ENCODE measurements at regions not wholly inside any gene's neighbourhood (a gene's known extent, or its start where the extent isn't known, plus 50 kb on each side); places are given as distances from the start of the nearest gene placed in this dataset.
"Not testable (repeated sequence)": the region's sequence is repeated elsewhere in the genome, so short reads cannot be mapped to it uniquely, and the experiment has no call there.

- DNase-seq (ENCODE audit: low spot score) (no peak), ATAC-seq (ENCODE audit: low FRiP score) (no peak)
- no peak for TF ChIP-seq CTCF (IDR thresholded peaks at IDR 0.05)
These were observed 154.1 kb upstream of the CXCL13 start for GRCh38 chr4:77451530-77451929.

- not testable (repeated sequence) for ATAC-seq (ENCODE audit: low FRiP score); DNase-seq (ENCODE audit: low spot score)
These were observed 153.5 kb upstream of the CXCL13 start for GRCh38 chr4:77452117-77452516.

DNA sequence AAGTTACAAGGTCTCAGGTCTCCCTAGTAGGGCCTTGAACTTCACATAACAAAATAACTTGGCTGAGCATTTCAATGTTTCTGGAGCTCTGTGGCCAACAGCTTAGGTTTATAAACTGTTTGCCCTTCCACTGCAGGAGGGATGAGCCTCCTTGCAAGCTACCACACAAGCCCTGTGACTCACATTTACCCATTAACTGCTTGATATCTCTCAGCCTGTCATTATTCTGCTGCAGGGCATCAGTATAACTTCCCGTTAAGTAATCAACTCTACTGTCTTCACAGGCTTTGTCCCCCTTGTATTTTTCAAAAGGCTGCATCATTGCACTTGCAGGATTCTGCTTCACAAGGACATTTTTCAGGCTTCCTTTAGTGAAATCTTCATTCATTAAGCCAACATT, 151.7 kb upstream of the CXCL13 start:
- ATAC-seq (ENCODE audit: low FRiP score) (no peak), DNase-seq (ENCODE audit: low spot score) (no peak)
- TF ChIP-seq CTCF (IDR thresholded peaks at IDR 0.05), result no peak

DNA sequence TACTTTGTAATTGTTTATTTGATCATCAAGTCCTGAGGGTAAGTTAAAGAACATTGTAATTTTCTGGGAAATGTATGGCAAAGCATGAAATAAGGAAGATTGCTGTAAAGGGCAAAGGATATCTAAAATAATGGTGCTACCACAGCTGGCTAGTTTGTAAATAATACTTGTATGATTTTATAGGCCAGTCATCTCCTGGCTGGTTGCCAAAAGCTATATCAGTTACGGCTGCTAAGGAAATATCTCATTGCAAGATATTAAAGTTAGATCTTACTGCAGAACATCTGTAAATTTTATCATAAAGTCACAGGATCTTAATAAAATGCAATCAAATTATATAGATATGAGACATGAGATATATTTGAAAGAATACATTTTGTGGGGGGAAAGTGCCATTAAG, 150.8 kb upstream of the CXCL13 start:
- DNase-seq (ENCODE audit: low spot score) (no peak), ATAC-seq (ENCODE audit: low FRiP score) (no peak)
- no peak for TF ChIP-seq CTCF (IDR thresholded peaks at IDR 0.05)

DNA sequence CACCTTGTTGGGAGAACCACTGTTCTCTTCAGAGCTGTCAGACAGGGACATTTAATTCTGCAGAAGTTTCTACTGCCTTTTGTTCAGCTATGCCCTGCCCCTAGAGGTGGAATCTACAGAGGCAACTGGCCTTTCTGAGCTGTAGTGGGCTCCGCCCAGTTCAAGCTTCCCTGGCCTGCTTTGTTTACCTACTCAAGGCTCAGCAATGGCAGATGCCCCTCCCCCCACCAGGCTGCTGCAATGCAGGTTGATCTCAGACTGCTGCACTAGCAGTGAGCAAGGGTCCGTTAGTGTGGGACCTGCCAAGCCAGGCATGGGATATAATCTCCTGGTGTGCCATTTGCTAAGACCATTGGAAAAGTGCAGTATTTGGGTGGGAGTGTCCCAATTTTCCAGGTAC, 141.5 kb upstream of the CXCL13 start:
- not testable (repeated sequence) for DNase-seq (ENCODE audit: low spot score); ATAC-seq (ENCODE audit: low FRiP score)

DNA sequence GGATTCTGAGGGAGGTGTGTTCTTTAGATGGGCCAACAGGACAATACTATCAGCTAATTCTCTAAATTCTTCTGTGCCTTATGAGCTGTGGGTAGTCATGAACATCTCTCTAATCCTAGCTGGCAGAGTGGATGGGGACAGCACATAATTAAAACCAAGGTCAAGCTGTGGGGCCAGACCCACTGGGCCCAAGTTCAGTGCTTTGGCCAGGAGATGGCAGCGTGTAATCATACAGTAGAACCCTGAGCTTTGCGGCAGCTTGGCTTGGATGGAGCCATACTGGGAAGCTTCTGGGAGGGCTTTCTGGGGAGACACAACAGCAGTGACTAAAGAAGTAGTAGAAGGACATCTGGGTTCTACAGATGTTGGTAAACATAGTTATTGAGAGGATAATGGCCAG, 140.3 kb upstream of the CXCL13 start:
- DNase-seq (ENCODE audit: low spot score) (no peak), ATAC-seq (ENCODE audit: low FRiP score) (peak; percentile 62)
- TF ChIP-seq CTCF (IDR thresholded peaks at IDR 0.05), result no peak

GRCh38 chr4:77466430-77466829, 139.2 kb upstream of the CXCL13 start:
- DNase-seq (ENCODE audit: low spot score) (no peak), ATAC-seq (ENCODE audit: low FRiP score) (no peak)
- TF ChIP-seq CTCF (IDR thresholded peaks at IDR 0.05), result no peak

DNA sequence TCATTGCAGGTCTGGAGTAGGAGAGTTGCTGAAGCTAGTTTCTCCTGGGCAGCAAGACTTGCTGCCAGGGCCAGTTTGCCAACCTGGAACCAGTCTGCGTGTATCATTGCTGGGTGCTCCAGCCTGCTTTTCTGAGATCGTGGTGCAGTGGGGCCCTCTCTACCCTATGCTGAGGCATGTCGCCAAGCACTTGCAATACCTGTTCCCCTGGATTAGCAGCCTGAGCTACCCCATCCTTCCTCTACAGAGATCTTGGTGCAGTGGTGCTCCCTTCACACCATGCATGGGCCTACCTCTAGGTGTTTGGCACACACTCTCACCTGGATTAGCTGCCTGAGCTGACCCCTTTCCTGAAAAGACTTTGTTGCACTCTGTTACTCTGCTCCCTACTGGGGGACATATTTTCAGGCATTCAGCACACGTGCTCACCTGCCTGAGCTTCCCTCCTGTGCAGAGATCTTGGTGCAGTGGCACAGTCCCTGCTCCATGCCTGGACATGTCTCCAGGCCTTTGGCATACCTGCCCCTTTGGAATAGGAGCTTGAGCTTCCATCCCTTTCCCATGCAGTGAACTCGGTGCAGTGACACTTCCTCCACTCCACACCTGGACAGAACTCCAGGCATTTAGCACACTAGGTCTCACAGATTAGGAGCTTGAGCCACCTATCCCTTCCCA, 133.7 kb upstream of the CXCL13 start:
- no peak for DNase-seq (ENCODE audit: low spot score)
- TF ChIP-seq CTCF (IDR thresholded peaks at IDR 0.05), result no peak
- ATAC-seq (ENCODE audit: low FRiP score), result no peak
